HUES64 (cell line): ENCODE measurements at regions not wholly inside any gene's neighbourhood (a gene's known extent, or its start where the extent isn't known, plus 50 kb on each side); places are given as distances from the start of the nearest gene placed in this dataset.
"Not testable (repeated sequence)": the region's sequence is repeated elsewhere in the genome, so short reads cannot be mapped to it uniquely, and the experiment has no call there.

Experiments used
- H3K27ac ChIP-seq: 2 replicates; pipeline ENCODE4 v1.7.0; 2013; ENCODE audit warnings: low read depth, low read length, inconsistent platforms
- H3K27me3 ChIP-seq: 2 replicates; pipeline ENCODE4 v1.6.1; 2013; ENCODE audit warnings: mild to moderate bottlenecking, low read length; ENCODE audit not compliant: insufficient read depth
- H3K36me3 ChIP-seq: 2 replicates; pipeline ENCODE4 v1.6.1; 2013; ENCODE audit warnings: mild to moderate bottlenecking, low read length; ENCODE audit not compliant: insufficient read depth
- H3K4me1 ChIP-seq: 2 replicates; pipeline ENCODE4 v1.6.1; 2013; ENCODE audit warnings: mild to moderate bottlenecking, low read length, moderate library complexity; ENCODE audit not compliant: insufficient read depth
- H3K4me3 ChIP-seq: 2 replicates; pipeline ENCODE4 v1.5.1; 2013; ENCODE audit warnings: mild to moderate bottlenecking, low read length, moderate library complexity
- H3K9ac ChIP-seq: 2 replicates; pipeline ENCODE4 v1.6.1; 2013; ENCODE audit warnings: mild to moderate bottlenecking, low read depth, low read length
- H3K9me3 ChIP-seq: 2 replicates; pipeline ENCODE4 v1.6.1; 2013; ENCODE audit warnings: low read depth, low read length; ENCODE audit not compliant: insufficient read depth
- WGBS: fragments of 150-250, 120-280 bp; methylation state at CpG from one replicate; pipeline ENCODE4 v1.1.7; 2013; ENCODE audit warnings: missing lambda C conversion rate; 5-methylcytosine and 5-hydroxymethylcytosine counted together

GRCh38 chr5:54869691-54870090 lies 115.7 kb downstream of the ESM1 start:
- Histone ChIP-seq H3K4me1 (0 out of 2 replicates have a peak, but pooled peaks cover 10% of the 10 kb centered on the region), H3K36me3 (no peaks in the 10 kb centered on the region), H3K9me3 (no peaks in the 10 kb centered on the region), H3K27ac (no peak overlapping the region), H3K4me3 (no peak overlapping the region), H3K27me3 (no peaks in the 10 kb centered on the region), H3K9ac (no peak overlapping the region)
- WGBS: 100% methylated on average over 1 of the region's 1 CpG

- H3K4me1 ChIP-seq: 0 out of 2 replicates have a peak, but pooled peaks cover 2% of the 10 kb centered on the region
- no peak overlapping the region for H3K27ac ChIP-seq
- H3K9ac ChIP-seq: no peak overlapping the region
- no peaks in the 10 kb centered on the region for H3K27me3 ChIP-seq
- H3K9me3 ChIP-seq: no peaks in the 10 kb centered on the region
- no peaks in the 10 kb centered on the region for H3K36me3 ChIP-seq
- no peak overlapping the region for H3K4me3 ChIP-seq
- 91% methylated on average over 12 of the region's 12 CpGs for WGBS
These were observed 116.6 kb downstream of the ESM1 start for GRCh38 chr5:54868511-54869483.

- 71% methylated on average over 7 of the region's 7 CpGs for WGBS
- Histone ChIP-seq H3K9ac (no peak overlapping the region), H3K9me3 (no peaks in the 10 kb centered on the region), H3K4me3 (no peak overlapping the region), H3K27me3 (no peaks in the 10 kb centered on the region), H3K27ac (no peak overlapping the region), H3K36me3 (no peaks in the 10 kb centered on the region), H3K4me1 (no peaks in the 10 kb centered on the region)
These were observed 118.0 kb downstream of the ESM1 start for GRCh38 chr5:54867310-54867944.

GRCh38 chr5:54864911-54865515 lies 120.4 kb downstream of the ESM1 start:
- H3K9me3 ChIP-seq, H3K36me3 ChIP-seq, H3K27ac ChIP-seq, H3K27me3 ChIP-seq, H3K9ac ChIP-seq, H3K4me3 ChIP-seq, H3K4me1 ChIP-seq: not testable (repeated sequence)
- 95% methylated on average over 44 of the region's 44 CpGs for WGBS

GRCh38 chr5:54862036-54862435 lies 123.4 kb downstream of the ESM1 start:
- Histone ChIP-seq H3K4me3 (no peak overlapping the region), H3K27ac (no peak overlapping the region), H3K36me3 (no peaks in the 10 kb centered on the region), H3K9ac (no peak overlapping the region), H3K9me3 (0 out of 2 replicates have a peak, but pooled peaks cover 13% of the 10 kb centered on the region), H3K27me3 (no peaks in the 10 kb centered on the region), H3K4me1 (no peaks in the 10 kb centered on the region)
- 82% methylated on average over 7 of the region's 7 CpGs for WGBS

GRCh38 chr5:54861212-54861894 lies 124.0 kb downstream of the ESM1 start:
- H3K36me3 ChIP-seq: no peaks in the 10 kb centered on the region
- H3K9ac ChIP-seq: no peak overlapping the region
- WGBS: 92% methylated on average over 4 of the region's 5 CpGs
- no peak overlapping the region for H3K4me3 ChIP-seq
- H3K27me3 ChIP-seq: no peaks in the 10 kb centered on the region
- H3K9me3 ChIP-seq: 0 out of 2 replicates have a peak, but pooled peaks cover 13% of the 10 kb centered on the region
- H3K27ac ChIP-seq: no peak overlapping the region
- H3K4me1 ChIP-seq: no peaks in the 10 kb centered on the region

- 0 out of 2 replicates have a peak, but pooled peaks cover 13% of the 10 kb centered on the region for H3K9me3 ChIP-seq
- H3K27ac ChIP-seq: no peak overlapping the region
- H3K4me1 ChIP-seq: no peaks in the 10 kb centered on the region
- 93% methylated on average over 2 of the region's 2 CpGs for WGBS
- no peaks in the 10 kb centered on the region for H3K36me3 ChIP-seq
- no peak overlapping the region for H3K9ac ChIP-seq
- no peak overlapping the region for H3K4me3 ChIP-seq
- H3K27me3 ChIP-seq: no peaks in the 10 kb centered on the region
These were observed 125.1 kb downstream of the ESM1 start for GRCh38 chr5:54860321-54860720.

- no peaks in the 10 kb centered on the region for H3K4me1 ChIP-seq
- no peaks in the 10 kb centered on the region for H3K36me3 ChIP-seq
- H3K9me3 ChIP-seq: 0 out of 2 replicates have a peak, but pooled peaks cover 13% of the 10 kb centered on the region
- no peaks in the 10 kb centered on the region for H3K27me3 ChIP-seq
- H3K4me3 ChIP-seq: no peak overlapping the region
- no peak overlapping the region for H3K27ac ChIP-seq
- H3K9ac ChIP-seq: no peak overlapping the region
These were observed 126.1 kb downstream of the ESM1 start for GRCh38 chr5:54859316-54859715.

- 94% methylated on average over 5 of the region's 5 CpGs for WGBS
- Histone ChIP-seq H3K36me3 (no peaks in the 10 kb centered on the region), H3K4me3 (no peak overlapping the region), H3K9ac (no peak overlapping the region), H3K27me3 (no peaks in the 10 kb centered on the region), H3K9me3 (0 out of 2 replicates have a peak, but pooled peaks cover 13% of the 10 kb centered on the region), H3K4me1 (no peaks in the 10 kb centered on the region), H3K27ac (no peak overlapping the region)
These were observed 130.4 kb downstream of the ESM1 start for GRCh38 chr5:54854883-54855581.

- Histone ChIP-seq H3K4me1 (no peaks in the 10 kb centered on the region), H3K9ac (no peak overlapping the region), H3K36me3 (no peaks in the 10 kb centered on the region), H3K27me3 (no peaks in the 10 kb centered on the region), H3K4me3 (no peak overlapping the region), H3K27ac (no peak overlapping the region), H3K9me3 (no peaks in the 10 kb centered on the region)
- 81% methylated on average over 3 of the region's 3 CpGs for WGBS
These were observed 133.4 kb downstream of the ESM1 start for GRCh38 chr5:54852007-54852406.
